ENCODE measurements at regions not wholly inside any gene's neighbourhood (a gene's known extent, or its start where the extent isn't known, plus 50 kb on each side); places are given as distances from the start of the nearest gene placed in this dataset.
"Not testable (repeated sequence)": the region's sequence is repeated elsewhere in the genome, so short reads cannot be mapped to it uniquely, and the experiment has no call there.

DNA sequence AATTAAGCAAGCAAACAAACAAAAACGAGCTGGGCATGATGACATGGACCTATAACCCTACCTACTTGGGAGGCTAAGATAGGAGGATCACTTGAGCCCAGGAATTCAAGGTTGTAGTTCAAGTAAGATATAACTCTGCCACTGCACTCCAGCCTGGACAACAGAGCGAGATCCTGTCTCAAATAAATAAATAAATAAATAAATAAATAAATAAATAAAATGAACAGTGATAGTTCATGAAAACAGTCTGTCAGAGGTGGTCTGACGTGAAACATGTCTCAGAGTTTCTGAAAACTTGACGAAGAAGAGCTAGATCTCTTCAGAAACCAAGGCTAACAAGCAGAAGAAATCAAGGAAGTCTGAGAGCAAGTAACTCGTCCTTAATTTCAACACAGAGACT lies 188.8 kb upstream of the GPC6 start:
- TF ChIP-seq ZFX (IDR thresholded peaks at IDR 0.05; ENCODE audit: borderline replicate concordance): no peak
- TF ChIP-seq, protein P1, sequence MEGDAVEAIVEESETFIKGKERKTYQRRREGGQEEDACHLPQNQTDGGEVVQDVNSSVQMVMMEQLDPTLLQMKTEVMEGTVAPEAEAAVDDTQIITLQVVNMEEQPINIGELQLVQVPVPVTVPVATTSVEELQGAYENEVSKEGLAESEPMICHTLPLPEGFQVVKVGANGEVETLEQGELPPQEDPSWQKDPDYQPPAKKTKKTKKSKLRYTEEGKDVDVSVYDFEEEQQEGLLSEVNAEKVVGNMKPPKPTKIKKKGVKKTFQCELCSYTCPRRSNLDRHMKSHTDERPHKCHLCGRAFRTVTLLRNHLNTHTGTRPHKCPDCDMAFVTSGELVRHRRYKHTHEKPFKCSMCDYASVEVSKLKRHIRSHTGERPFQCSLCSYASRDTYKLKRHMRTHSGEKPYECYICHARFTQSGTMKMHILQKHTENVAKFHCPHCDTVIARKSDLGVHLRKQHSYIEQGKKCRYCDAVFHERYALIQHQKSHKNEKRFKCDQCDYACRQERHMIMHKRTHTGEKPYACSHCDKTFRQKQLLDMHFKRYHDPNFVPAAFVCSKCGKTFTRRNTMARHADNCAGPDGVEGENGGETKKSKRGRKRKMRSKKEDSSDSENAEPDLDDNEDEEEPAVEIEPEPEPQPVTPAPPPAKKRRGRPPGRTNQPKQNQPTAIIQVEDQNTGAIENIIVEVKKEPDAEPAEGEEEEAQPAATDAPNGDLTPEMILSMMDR (IDR thresholded peaks at IDR 0.05): no peak
- H3K27ac ChIP-seq: no peak overlapping the region

DNA sequence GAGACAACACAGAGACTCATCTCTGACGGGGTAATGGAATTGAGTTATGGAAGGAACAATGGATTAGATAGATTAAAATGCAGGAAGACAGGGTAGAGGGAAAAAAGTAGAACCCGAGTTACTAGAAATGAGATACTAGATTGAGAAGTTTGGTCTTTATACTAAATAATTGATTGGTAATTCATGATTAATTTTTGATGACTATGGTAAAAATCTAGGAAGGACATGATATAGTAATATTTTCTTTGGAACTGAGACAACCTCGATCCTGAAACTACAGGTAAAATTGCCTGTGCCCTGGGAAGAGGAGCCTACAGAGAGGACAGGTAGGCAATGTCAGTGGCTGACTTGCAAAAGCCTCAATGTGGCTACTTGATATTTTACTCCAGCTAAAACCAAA lies 188.4 kb upstream of the GPC6 start:
- TF ChIP-seq, protein P1 (IDR thresholded peaks at IDR 0.05): no peak
- no peak for TF ChIP-seq ZFX (IDR thresholded peaks at IDR 0.05; ENCODE audit: borderline replicate concordance)
- no peak overlapping the region for H3K27ac ChIP-seq

- H3K27ac ChIP-seq: no peak overlapping the region
- TF ChIP-seq, protein P1 (IDR thresholded peaks at IDR 0.05): no peak
- TF ChIP-seq ZFX (IDR thresholded peaks at IDR 0.05; ENCODE audit: borderline replicate concordance): no peak
These were observed 187.5 kb upstream of the GPC6 start for GRCh38 chr13:93039131-93039530.

GRCh38 chr13:93041566-93041965 lies 185.0 kb upstream of the GPC6 start:
- not testable (repeated sequence) for H3K27ac ChIP-seq

- TF ChIP-seq, protein P1 (IDR thresholded peaks at IDR 0.05): no peak
- TF ChIP-seq ZFX (IDR thresholded peaks at IDR 0.05; ENCODE audit: borderline replicate concordance): no peak
These were observed 180.8 kb upstream of the GPC6 start for GRCh38 chr13:93045836-93046235.

DNA sequence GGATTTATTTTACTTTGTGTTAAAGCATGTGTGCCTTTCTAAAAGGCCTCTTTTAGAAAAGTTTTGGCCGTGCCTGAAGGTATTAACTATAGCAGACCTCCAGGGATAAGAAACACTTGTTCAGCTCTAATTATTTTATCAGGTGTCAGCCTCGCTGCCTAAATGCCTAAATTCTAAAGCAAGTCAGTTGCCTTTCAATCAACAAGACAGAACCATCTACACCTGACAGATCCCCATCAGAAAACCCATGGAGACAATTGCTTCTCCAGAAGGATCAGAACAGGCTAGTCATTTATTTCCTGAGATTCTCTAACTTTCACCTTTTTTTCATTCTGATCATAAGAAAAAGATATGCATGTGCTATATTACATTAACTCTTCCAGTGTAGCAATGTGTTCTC lies 171.4 kb upstream of the GPC6 start:
- no peak overlapping the region for H3K27ac ChIP-seq
- TF ChIP-seq, protein P1 (IDR thresholded peaks at IDR 0.05): no peak
- no peak for TF ChIP-seq ZFX (IDR thresholded peaks at IDR 0.05; ENCODE audit: borderline replicate concordance)

More at GRCh38 chr13:93045836-93046235, 180.8 kb upstream of the GPC6 start:
- no peak overlapping the region for H3K27ac ChIP-seq

DNA sequence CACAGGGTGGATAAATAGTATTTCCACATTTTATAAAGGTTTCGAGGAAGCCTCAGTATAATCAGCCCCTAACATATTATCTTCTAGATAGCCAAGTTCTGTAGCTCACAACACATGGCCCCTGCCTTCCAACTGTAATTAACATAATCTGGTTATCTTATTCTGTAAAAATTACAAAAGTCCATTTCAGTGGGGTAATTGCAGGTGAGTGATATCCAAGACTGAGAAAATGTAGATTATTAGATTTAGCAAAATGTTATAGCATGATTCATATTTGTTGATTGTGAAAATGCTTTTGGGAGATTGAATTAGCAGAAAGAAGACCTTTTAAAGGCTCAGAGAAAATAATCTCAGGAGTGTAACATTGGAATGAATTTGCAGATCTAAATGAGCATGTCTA lies 168.3 kb upstream of the GPC6 start:
- TF ChIP-seq, protein P1 (IDR thresholded peaks at IDR 0.05): no peak
- no peak for TF ChIP-seq ZFX (IDR thresholded peaks at IDR 0.05; ENCODE audit: borderline replicate concordance)
- no peak overlapping the region for H3K27ac ChIP-seq

DNA sequence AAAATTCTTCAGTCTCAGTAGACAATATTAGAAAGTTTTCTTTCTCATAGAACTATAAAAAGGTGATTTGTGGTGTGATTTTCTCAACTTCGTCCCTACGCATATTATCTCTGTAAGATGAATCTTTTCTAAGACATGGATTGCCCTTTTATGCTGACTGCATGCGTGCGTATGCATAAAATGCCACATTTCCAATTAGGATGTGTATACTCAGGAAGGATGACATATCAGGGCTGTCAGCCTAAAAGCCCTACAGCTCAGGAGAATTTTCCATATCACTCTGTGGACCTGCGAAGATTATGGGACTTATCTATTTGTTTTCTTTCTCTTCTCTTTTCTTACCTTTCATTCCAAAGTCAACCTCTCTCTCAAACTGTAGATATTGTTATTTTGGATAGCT lies 166.5 kb upstream of the GPC6 start:
- H3K27ac ChIP-seq: no peak overlapping the region
- TF ChIP-seq ZFX (IDR thresholded peaks at IDR 0.05; ENCODE audit: borderline replicate concordance): no peak
- TF ChIP-seq, protein P1 (IDR thresholded peaks at IDR 0.05): no peak

Measured in 22Rv1 (cell line).